ENCODE measurements at regions not wholly inside any gene's neighbourhood (a gene's known extent, or its start where the extent isn't known, plus 50 kb on each side); places are given as distances from the start of the nearest gene placed in this dataset.

GRCh38 chr6:3594201-3594600, 137.4 kb upstream of the SLC22A23 start:
- Histone ChIP-seq H3K27me3 (ENCODE audit: control insufficient read depth, insufficient read depth, low read length) (peaks cover 16% of the 10 kb centered on the region), H3K36me3 (ENCODE audit: control insufficient read depth, insufficient read depth, low read length) (no peaks in the 10 kb centered on the region), H2AFZ (replicated peaks; ENCODE audit: low read length, poor library complexity) (no peak overlapping the region), H3K4me3 (ENCODE audit: insufficient read depth, low read depth, low read length) (no peak overlapping the region), H3K56ac (ENCODE audit: extremely low read depth, insufficient read depth, low read length) (no peak overlapping the region), H3K23ac (ENCODE audit: low read depth, low read length) (no peak overlapping the region), H4K8ac (ENCODE audit: low read depth in 2 of 2, low read length in 2 of 2) (no peak overlapping the region), H3K9ac (ENCODE audit: low read depth, low read length) (no peak overlapping the region), H2BK15ac (ENCODE audit: low read depth, low read length) (no peak overlapping the region; the same call in 2 of the 3 replicates), H4K20me1 (ENCODE audit: insufficient read depth, low read length) (no peaks in the 10 kb centered on the region), H2AK5ac (ENCODE audit: low read depth, low read length) (no peak overlapping the region), H2AK9ac (replicated peaks; ENCODE audit: low read depth, low read length, poor library complexity) (no peak overlapping the region), H3K4me1 (ENCODE audit: control insufficient read depth, insufficient read depth, low read length) (peaks cover 4% of the 10 kb centered on the region; the same call in 1 of the 2 replicates), H3K4me2 (ENCODE audit: low read depth, low read length) (no peak overlapping the region), H3K4ac (ENCODE audit: low read depth, low read length) (no peak overlapping the region), H3K18ac (ENCODE audit: low read depth, low read length) (no peak overlapping the region), H2BK120ac (ENCODE audit: low read depth, low read length) (no peak overlapping the region), H3K14ac (replicated peaks; ENCODE audit: low read depth, low read length) (no peak overlapping the region), H2BK5ac (ENCODE audit: low read depth, low read length, poor library complexity, severe bottlenecking) (no peak overlapping the region), H3K9me1 (ENCODE audit: insufficient read depth, low read length) (peaks cover 3% of the 10 kb centered on the region; the same call in 1 of the 2 replicates), H3K79me1 (ENCODE audit: low read depth in 1 of 2, low read length in 2 of 2) (no peaks in the 10 kb centered on the region), H2BK20ac (ENCODE audit: low read depth, low read length) (no peak overlapping the region), H3K27ac (ENCODE audit: insufficient read depth, low read length) (no peak overlapping the region), H4K91ac (ENCODE audit: insufficient read depth, low read depth, low read length) (no peak overlapping the region), H4K5ac (ENCODE audit: low read depth, low read length) (no peak overlapping the region), H3K9me3 (ENCODE audit: control insufficient read depth, insufficient read depth, low read length) (peaks cover 2% of the 10 kb centered on the region; the same call in 1 of the 2 replicates)
- intact Hi-C loops (cut with micrococcal nuclease) (no loop called here), in situ Hi-C loops (cut with MboI; ENCODE audit: low sequenced_read_pairs) (no loop called here), dilution Hi-C loops (cut with HindIII; ENCODE audit: low sequenced_read_pairs, unreplicated experiment) (no loop called here)
- ATAC-seq (ENCODE audit: low read depth): no peak
- CTCF ChIA-PET: no interaction called here
- no CpG with 5 or more reads among the region's 2 CpGs for WGBS, 2 experiments (ENCODE audit: extremely low coverage in 2 of 2, insufficient read length in 1 of 2)
- TF ChIP-seq RCOR1 (IDR thresholded peaks at IDR 0.05; ENCODE audit: insufficient replicate concordance, low read length) (no peak), FOS (IDR thresholded peaks at IDR 0.05; ENCODE audit: low read depth, low read length) (no peak), CHD1 (IDR thresholded peaks at IDR 0.05; ENCODE audit: low read depth, low read length) (no peak), MXI1 (IDR thresholded peaks at IDR 0.05; ENCODE audit: borderline replicate concordance, low read depth, low read length) (no peak)
- TF ChIP-seq, protein P1, sequence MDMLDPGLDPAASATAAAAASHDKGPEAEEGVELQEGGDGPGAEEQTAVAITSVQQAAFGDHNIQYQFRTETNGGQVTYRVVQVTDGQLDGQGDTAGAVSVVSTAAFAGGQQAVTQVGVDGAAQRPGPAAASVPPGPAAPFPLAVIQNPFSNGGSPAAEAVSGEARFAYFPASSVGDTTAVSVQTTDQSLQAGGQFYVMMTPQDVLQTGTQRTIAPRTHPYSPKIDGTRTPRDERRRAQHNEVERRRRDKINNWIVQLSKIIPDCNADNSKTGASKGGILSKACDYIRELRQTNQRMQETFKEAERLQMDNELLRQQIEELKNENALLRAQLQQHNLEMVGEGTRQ (IDR thresholded peaks at IDR 0.05; ENCODE audit: low read depth, low read length): no peak
- no peak for DNase-seq
- no TSS peak for BruUV-seq (replicated peaks)
- POLR2A ChIA-PET (ENCODE audit: unreplicated experiment): no interaction called here
